ENCODE measurements at regions not wholly inside any gene's neighbourhood (a gene's known extent, or its start where the extent isn't known, plus 50 kb on each side); places are given as distances from the start of the nearest gene placed in this dataset.

GRCh38 chr1:87563211-87563610, 234.5 kb downstream of the LMO4 start:
- no peak for TF ChIP-seq CTCF (IDR thresholded peaks at IDR 0.05)
- TF ChIP-seq POLR2A (IDR thresholded peaks at IDR 0.05) = no peak
